Bone marrow (tissue), 2 donors: ENCODE measurements at regions not wholly inside any gene's neighbourhood (a gene's known extent, or its start where the extent isn't known, plus 50 kb on each side); places are given as distances from the start of the nearest gene placed in this dataset.

Source experiments
- DNase-seq, 2 donors: peaks; one replicate each; lab custom pipeline; 2025; lab: John Stamatoyannopoulos, UW

DNA sequence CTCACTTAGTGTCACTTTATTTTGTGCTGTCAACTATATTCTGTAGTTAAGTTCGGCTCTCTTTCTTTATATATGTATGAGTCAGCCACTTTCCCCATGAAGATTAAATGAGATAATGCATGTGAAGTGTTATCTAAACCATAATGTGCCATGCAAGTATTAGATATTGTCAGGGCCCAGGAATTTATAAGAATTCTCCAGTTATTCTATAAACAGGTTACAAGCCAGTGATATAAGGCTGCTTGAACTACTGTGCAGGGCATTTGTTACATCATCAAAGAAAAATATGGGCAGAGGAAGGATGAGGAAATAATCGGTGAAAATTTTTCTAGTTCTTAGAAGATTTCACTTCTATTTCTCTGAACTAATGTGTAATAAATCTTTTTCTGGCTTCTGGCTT is 1049.0 kb upstream of the NR2F2 start:
- no peak for DNase-seq

DNA sequence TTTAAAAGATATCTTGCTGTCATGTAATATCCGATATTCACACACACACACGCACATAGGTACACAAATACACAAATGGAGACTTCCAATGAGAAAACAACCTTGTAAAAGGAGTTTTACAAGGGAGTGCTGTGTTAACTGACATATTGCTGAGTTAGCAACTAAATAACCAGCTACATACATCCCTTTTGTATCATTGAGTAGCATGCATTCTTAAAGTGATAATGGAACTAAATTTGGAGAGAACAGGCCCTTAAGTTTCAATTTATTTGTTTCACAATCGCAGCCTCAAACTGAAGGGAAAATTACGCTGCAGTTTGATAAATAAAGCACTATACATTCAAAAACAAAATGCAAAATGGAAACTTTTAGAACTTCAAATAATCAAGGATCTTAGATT is 1046.0 kb upstream of the NR2F2 start:
- no peak for DNase-seq

DNA sequence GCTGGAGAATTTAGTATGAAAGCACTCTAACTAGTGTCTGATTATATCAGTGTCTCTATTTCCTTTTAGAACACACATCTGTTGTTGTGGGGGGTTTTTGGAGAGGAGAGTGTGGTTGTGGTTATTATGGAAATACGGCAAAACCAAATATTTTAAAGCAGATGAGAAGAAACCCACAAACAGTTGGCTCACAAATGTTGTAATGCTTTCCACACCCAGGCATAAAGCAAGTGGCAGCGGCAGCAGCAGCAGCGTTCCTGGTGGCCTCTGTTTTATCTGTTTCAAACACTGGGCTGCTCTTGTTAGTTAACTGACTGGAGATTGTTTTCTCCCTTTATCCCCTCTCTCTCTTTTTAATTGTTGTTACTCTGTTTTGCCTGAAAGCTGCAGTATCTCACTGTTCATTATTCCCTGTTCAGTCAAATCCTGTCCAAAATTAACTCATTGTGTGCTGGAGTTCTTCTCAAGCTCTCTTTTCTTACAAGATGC is 1045.5 kb upstream of the NR2F2 start:
- DNase-seq, result no peak

DNA sequence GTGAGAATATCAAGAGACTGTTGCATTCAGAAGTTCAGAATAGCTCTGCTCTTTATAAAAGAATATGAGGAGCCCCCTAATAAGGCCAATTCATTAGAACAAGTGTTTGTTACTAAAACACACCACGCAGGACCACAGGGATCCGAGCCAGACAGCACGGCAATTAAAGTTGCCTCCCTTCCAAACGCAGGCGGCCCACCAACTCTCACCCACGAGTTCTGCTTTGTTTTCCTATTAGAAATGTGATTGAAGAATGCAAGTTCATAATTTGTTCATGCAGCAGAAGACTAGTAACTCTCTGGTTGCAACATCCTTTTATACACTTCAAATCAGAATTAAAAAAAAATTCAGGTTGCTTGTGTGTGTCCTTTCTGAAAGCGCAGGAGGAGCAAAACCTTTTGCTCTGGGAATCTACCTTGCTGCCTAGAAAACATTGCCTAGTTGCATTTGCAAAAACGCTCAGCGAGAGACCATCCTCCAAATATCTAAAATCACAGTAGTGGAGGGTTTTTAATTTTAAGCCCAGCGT is 1044.1 kb upstream of the NR2F2 start:
- no peak for DNase-seq

DNA sequence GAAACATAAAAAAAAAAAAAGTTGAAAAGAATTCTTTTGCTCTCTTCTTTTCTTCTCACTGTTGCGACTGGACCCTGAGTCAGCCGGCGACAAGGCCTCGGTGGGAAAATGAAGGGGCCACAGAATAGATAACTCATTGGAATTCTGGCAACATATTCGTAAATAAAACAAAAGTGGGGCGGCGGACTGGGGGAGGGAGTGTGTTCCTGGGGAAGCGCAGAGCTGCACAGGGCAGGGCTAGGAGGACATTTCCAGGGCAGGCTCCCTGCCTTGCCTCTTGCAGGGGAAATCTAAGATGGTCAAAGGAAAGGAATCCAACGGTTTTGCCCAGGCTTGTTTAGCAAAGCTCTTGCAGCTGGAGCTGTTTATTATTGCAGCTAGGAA is 1042.8 kb upstream of the NR2F2 start:
- DNase-seq, result no peak

DNA sequence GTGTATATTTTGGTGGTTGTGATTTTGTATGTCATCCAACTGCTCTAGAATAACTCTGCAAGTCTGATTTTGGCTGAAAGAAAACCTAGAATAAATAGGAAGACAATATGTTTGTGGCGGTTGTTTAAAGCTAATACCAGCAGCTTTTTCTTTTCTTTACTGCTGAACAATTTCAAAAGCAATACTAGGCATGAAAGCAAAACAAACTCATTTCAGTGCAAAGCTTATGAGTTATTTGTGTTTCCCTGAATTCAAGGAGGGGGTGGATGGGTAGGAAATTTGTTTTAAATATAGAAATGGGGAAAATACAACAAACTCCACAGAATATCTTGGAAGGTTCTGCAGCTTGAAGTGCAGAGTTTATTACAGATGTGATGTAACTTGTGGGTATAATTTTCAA is 1041.9 kb upstream of the NR2F2 start:
- no peak for DNase-seq

DNA sequence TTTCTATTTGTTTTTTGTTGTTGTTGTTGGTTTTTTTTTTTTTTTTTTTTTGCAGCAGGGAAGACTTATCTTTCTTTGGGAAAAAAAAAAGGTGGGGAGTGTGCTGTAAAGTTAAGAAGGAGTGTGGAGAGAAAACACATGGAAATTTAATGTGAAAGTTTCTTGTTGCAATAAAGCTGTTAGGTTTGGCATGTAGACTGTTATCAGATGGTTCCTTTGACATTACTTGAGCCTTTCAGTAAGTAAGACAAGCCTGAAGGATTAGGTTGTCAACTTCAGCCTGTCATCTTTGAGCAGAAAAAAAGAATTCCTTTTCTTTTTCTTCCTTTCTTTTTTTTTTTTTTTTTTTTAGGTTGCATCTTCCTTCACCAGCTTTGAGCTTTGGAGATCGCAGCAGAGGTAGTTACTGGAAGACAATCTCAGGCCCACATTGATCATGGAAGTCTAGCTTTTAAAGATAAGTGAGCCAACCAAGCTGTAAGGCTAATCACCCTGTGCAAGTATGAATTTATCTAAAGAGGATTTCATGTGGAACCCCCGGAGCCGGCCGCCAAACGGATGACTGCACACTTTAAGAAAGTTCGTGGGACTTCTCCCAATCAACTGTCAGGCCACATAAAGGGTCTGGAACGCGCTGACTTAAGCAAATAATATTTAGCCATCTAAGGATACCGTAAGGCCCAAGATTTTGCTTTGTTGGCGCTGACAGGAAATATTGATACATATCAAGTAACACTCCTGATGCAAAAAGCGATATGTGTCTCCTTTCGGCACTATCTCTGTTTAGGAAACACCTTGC is 1040.1 kb upstream of the NR2F2 start:
- DNase-seq, result no peak

DNA sequence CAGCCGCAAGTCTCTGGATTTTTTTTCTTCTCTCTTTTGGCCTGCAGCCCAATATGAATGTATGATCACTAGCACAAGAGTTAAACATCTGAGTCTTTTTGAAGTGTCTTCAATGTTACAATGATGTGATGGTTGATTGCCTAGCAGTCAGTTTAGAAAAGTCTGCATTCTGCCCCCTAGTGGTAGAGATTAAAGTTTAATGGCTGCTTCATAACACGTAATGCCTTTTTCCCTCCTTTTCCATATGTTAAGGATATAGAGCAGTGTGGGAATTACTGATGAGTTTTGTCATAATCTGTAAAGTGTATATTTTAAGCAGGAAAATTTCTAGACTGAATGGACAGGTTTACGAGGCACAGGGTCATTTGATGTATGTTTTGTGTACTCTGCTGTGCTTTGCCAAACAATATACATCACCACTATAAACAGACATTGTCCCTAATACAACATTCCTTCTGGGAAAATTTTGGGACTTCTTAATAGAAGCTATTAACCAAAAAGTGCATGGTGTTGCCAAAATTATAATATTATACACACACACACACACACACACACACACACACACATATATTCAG is 1038.5 kb upstream of the NR2F2 start:
- DNase-seq, result no peak

DNA sequence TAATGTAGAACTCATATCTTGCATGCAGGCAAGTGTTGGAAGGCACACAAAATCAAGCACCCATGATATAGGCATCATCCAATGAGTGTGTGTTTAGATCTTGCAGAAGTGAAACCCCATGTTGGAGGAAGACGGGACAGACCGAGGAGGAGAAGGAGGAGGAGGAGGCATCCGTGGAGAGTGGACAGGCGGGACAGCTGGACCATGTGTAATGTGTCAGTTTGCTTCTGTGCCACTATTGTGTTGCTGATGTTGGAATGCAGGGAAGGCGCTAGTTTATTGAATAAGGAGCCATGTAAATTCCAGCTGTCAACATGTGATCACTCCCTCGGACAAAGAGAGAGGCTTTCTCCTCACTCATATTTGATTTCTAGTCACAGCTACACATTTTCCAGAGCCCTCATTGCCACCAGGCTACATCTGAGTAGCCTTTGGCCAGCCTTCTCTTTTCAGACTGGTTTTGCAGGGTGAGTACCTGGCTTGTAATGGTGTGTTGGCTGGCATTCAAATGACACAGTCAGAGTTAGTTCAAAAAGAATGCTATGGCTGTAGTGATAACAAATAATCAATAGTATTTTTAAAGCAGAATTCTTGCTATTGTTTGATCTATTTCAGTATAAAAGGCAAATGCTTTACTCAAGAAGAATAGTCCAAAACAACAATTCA is 1037.6 kb upstream of the NR2F2 start:
- no peak for DNase-seq

DNA sequence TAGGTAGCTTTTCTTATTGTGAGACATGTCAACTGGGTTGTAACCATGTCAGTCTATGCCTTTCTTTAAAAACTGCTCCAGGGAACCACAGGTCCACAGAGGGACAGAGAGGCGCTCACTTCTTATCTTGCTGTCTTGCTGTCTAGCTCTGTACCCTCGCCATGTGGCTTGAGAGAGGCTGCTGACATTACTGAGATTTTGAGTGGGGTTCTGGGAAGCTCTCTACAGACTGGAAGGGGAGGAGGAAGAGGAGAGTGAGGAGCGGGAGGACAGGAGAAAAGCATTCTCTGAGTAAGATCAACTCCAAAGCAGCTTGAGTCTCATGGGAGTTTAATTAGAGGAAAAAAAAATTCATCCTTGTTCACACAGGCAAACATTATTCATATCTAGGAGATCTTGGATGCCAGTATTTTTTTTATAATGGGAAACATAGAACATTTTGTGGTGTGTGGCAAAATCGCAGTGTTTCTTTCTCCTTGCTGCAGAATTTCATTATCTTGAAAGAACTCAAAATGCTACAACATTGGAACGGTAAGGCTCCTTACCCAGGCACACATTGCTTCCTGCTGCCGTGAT is 1037.0 kb upstream of the NR2F2 start:
- no peak for DNase-seq

DNA sequence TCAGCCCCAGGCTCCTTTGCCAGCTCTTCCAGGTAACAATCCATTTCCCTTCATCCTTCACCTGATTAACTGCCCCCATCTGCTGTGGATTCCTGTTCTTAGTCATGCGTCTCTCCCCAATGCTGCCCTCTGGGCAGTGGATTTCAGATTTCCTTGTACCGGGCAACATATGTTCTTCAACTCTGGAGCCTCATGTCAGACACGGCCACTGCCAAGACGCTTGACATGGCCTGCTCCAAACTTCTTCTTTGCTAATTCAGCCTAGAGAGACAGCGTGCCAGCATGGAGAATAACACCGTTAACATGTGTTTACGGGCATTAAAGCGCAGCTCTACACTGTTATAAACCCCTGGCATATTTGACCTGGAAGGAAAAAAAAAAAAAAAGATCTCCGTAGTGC is 1035.1 kb upstream of the NR2F2 start:
- DNase-seq, result no peak

DNA sequence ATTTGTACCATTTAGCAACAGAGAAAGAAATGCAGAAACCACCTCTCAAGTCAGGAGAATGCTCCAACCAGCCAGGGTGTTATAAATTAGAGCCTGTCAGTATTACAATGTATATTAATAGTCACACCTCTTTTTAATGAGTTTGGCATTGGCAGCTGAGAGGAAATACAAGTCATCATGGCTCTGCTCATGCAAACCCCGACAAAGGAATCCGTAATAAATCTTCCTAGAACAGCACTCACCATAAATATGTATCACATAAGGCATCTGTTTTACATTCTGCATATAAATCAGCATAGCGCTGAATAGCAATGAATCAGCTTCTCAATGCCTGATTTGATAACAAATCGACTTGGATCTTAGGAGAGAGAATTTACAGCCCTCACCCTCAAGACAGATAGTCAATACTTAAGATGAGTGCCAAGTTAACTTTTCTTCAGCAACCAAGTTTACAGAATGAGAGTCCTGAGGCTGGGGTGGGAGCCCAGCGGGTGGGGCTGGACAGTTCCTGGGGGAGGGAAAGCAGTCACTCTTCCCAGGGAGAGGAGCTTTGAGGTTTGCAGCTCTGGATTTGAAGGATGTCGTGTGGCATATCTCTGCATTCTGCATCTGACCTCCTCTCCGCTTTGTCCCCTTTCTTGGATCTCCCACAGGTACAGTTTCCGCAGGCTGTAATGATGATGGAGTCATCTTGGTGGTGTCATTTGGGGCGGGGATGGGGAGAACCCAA is 1034.4 kb upstream of the NR2F2 start:
- no peak for DNase-seq

DNA sequence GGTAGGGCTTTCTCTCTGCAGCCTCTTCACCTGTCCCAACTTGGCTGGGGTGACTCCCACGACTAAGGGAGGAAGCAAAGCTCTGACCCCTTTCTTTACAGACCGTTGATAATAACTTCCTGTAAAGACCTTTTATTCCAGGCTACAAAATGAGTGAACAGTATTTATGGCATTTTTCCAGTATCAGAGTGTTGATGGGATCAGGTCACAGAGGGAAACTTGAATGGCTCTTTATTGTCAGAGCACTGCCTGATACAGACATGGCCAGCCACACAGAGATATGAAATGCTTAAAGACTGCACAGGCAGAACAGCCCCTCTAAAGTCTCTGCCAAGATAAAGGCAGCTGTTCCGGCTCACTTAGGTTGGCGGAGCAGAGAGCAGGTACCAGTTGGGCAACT is 1033.9 kb upstream of the NR2F2 start:
- no peak for DNase-seq

DNA sequence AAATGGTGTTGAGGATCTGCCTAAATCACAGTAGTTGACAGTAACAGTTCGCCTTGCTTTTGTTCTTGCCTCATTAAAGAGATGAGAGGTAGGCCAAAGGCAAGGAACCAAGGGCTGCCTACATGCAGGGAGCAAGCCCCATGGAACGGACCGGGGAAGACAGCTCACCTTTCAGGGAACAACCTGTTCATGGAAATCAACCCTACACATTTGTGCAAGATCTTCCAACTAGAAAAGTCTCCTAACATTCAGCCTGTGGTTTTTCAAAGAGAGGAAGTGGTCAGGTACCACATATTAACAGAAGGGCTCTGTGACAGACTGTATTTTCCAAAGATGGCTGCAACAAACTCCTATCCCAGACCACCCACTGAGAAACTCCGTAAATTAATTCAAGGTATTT is 1031.8 kb upstream of the NR2F2 start:
- DNase-seq, result no peak

DNA sequence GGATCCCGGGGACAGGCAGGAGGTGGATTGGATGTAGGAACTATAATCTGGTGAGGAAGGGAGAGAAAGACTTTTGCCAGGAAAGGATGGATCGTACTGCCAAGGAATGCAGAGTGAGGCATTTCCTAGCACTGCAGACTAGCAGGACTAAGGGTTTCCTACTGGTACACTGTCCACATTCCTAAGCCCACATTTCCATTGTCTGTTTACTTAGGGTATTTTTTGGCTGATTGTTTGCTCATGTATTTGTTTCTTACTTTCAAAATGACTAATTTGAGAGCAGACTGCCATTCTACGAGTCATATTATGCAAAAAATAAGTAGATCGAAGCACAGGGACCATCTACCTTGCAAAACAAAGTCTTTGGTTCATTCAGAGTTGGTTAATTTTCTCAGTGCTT is 1029.5 kb upstream of the NR2F2 start:
- DNase-seq, result no peak

DNA sequence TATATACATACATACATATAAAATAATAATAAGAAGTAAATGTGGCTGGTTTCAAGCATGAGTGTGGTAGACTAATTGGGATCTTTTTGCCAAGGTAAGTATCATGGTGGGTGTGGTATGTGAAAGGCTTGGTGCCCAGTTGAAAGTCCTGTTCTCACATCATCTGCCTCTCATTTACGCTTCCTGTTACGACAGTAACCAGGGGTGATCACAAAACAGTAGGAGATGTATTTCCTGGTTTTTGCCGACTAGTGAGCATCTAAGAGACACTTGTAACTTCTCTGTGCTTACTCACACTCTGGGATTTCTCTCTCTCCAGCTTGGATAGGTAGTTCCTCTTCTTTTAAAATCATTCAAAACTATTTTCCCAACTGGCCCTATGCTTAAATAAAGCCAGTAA is 1028.3 kb upstream of the NR2F2 start:
- DNase-seq, result no peak

DNA sequence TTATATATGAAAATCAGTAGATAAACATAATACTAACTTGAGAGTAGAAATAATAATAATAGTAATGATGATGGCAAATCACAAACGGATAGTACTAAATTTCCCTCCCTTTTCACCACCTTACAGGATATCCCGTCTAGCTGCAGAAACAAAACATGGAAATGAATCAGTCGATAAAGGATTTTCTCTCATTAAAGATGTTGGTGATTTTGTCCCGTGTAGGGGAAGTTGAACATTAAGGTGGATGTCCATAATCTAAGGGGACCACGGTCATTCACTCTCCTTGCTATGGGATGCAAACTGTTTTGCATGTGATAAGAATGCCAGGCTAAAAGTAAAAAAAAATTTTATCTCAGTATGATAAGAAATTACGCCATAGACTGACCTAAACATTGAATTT is 1027.7 kb upstream of the NR2F2 start:
- DNase-seq, result no peak

DNA sequence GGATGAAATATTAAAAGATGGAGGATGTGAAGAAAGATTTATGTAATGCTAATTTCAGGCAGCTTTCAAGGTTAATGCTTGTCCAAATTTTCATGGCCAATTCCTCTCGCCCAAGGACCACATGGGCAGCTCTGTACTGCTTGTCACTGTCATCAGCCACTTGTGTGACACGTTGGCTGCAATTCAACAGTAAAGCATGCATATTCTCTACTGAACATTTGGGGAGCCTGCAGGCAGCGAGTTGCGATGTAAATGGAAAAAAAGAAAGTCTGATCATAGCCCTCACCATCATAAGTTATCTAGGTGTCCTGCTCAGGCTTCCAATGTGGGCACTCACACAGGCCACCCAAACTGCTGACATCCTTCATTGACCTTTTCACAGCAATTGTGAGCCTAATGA is 1026.8 kb upstream of the NR2F2 start:
- DNase-seq, result no peak

DNA sequence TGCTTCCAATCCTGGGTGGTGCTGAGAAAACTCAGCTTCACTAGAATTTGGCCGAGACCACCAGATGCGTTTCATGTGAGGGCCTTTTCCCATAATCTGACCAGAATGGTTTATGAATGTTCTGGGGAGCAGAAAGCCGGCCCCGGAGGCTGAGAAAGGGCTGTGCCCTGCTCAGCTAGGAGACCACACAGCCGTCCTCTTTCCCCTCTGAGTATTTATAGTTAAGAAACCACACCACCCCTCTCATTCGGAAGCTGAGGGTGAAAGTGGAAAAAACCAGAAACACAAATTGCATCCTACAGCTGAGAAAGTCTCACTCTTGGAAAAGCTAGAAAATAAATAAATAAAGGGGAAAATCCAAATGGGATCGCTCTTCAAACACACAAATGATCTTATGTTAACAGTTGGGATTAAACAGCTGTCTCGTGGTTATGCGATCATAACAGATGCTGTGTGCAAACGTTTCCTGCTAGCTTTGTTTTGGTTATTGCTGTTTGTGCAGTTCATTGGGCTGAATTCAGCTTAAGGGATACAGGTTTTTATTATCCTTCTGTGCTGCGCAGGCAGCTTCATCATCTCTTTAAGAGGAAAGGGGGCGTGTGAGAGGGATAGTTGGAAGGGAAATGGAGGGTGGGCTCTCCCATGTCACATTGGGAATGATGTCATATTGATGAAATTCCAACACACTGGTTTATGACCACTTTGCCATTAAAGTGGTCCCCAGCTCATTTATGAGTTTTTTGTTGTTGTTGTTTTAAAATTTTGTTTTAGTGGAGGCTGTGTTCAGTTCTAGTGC is 1026.2 kb upstream of the NR2F2 start:
- DNase-seq, result no peak

DNA sequence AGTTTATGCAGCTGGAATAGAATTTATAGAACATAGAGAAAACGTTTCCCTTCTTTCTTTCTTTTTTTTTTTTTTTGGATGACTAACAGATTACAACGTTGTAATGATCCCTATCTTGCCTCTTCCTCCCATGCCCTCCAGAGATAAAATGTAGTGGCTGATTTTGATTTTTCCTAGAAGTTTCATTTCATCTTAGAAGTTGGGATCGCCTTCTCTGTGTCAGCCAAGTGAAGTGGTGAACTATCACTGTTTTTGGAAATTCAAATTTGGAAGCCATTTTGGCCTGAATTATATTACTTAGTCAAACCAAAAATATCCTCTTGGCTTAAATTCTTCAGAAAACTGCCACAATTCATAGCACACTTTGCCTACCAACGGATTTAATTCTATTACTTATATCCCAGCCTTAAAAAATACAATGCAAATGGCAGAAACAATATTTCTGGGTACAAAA is 1025.5 kb upstream of the NR2F2 start:
- no peak for DNase-seq

DNA sequence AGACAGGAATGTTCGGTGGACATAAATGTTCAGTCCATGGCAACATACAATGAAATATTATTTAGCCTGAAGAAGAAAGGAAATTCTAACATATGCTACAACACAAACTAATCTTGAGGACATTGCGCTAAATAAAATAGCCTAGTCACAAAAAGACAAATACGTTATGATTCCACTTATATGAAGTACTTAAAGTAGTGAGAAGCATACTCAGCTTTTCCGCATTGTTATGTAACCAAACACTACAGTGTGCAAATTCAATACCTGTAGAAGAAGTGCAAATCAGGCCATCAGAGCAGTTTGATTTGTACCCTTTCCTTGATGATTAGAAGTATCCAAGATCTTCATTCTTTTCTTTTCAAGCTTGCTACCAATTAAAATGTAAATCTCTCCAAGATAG is 1023.4 kb upstream of the NR2F2 start:
- no peak for DNase-seq
